ENCODE measurements at regions not wholly inside any gene's neighbourhood (a gene's known extent, or its start where the extent isn't known, plus 50 kb on each side); places are given as distances from the start of the nearest gene placed in this dataset.

DNA sequence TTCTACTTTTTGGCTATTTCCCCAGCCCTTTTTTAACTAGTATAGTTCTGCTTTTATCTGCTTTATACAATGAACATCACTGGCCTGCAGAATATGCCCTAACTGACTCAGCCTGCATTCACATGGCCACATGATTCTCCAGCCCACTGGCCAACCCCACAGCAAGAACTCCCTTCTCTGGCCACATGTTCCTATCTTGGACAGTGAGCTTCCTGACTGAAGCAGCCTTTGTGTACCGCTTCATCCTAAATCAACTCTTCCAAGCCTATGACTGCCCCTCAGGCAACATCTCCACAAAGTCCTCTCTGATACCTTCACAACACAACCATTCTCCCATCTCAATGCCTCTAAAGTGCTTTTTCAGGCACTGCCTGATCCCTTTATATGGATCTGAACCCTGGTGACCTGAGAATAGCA, 214.1 kb downstream of the COL4A1 start:
- Mint-ChIP-seq H3K27me3 (ENCODE audit: low read depth) (peaks cover 5% of the 10 kb centered on the region; the same call in 1 of the 2 replicates), H3K4me3 (no peak overlapping the region), H3K9me3 (peaks cover 0 to 2% of the 10 kb centered on the region in 2 experiments; a peak in 1 of 5 replicates), H3K36me3 (ENCODE audit: insufficient read depth in 1 of 3, low read depth in 3 of 3) (no peaks in the 10 kb centered on the region; a peak in 1 of 7 replicates), H3K27ac (no peak overlapping the region; a peak in 1 of 7 replicates), H3K4me1 (peaks cover 5 to 7% of the 10 kb centered on the region in 2 experiments)
- Histone ChIP-seq H3K14ac (ENCODE audit: insufficient read depth, low read length) (no peak overlapping the region), H3T11ph (ENCODE audit: low read length) (no peak overlapping the region), H3K27me3 (ENCODE audit: insufficient read depth, low read length) (no peaks in the 10 kb centered on the region), H2BK5ac (ENCODE audit: insufficient read length, low read length) (no peak overlapping the region), H3K56ac (ENCODE audit: insufficient read length, low read depth, low read length) (no peak overlapping the region), H2BK120ac (ENCODE audit: low read depth, low read length, poor library complexity, severe bottlenecking) (no peak overlapping the region), H2AFZ (ENCODE audit: low read length) (no peak overlapping the region), H2BK15ac (ENCODE audit: low read depth, low read length) (no peak overlapping the region), H4K5ac (ENCODE audit: insufficient read length, low read depth, low read length) (no peak overlapping the region), H2BK12ac (ENCODE audit: insufficient read length, low read depth, low read length) (no peak overlapping the region), H3K79me2 (ENCODE audit: insufficient read depth, low read length) (no peaks in the 10 kb centered on the region), H3K4me2 (ENCODE audit: insufficient read depth, insufficient read length, low read length) (no peak overlapping the region), H2BK20ac (ENCODE audit: low read depth, low read length, poor library complexity, severe bottlenecking) (no peak overlapping the region), H3K9ac (ENCODE audit: extremely low read depth, insufficient read length, low read length) (no peak overlapping the region), H3K23me2 (ENCODE audit: insufficient read length, low read depth, low read length, poor library complexity, severe bottlenecking) (no peaks in the 10 kb centered on the region), H3K9me3 (ENCODE audit: control insufficient read depth, low read depth, low read length) (no peaks in the 10 kb centered on the region), H3K27ac (ENCODE audit: insufficient read length, low read depth, low read length) (no peak overlapping the region), H3K18ac (ENCODE audit: insufficient read length, low read depth, low read length) (no peak overlapping the region), H3K23ac (ENCODE audit: insufficient read length, low read depth, low read length) (no peak overlapping the region), H3K4me1 (ENCODE audit: insufficient read depth, low read length) (no peaks in the 10 kb centered on the region), H4K91ac (ENCODE audit: insufficient read length, low read depth, low read length) (no peak overlapping the region), H2AK5ac (ENCODE audit: insufficient read length, low read length) (no peak overlapping the region), H4K8ac (replicated peaks; ENCODE audit: insufficient read length, low read depth, low read length) (no peak overlapping the region), H3K4ac (ENCODE audit: low read depth, low read length) (no peak overlapping the region), H4K20me1 (ENCODE audit: control insufficient read depth, insufficient read depth, insufficient read length) (peaks cover 2% of the 10 kb centered on the region), H3K79me1 (ENCODE audit: insufficient read depth, low read depth, low read length, poor library complexity, severe bottlenecking) (no peaks in the 10 kb centered on the region)
- DNase-seq = peak; percentile 3
- no CpG with 5 or more reads among the region's 1 CpG for WGBS (ENCODE audit: extremely low coverage, insufficient read length, low lambda C conversion rate)
- no peak for TF ChIP-seq CTCF (conservative IDR thresholded peaks at IDR 0.05)
